Astrocyte (in vitro differentiated cells and primary cell): ENCODE measurements at regions not wholly inside any gene's neighbourhood (a gene's known extent, or its start where the extent isn't known, plus 50 kb on each side); places are given as distances from the start of the nearest gene placed in this dataset.

ENCODE experiments used
- DNase-seq: peaks from one replicate; pipeline ENCODE4 v3.0.0-alpha.2; 2010; ENCODE audit warnings: low read depth
- FAIRE-seq: peaks from 2 replicates; lab custom pipeline; 2011; peaks lifted over from hg19 to GRCh38; lab: Jason Lieb, UNC
- H2AFZ ChIP-seq: 2 replicates; pipeline ENCODE4 v1.6.0; 2012; ENCODE audit warnings: low read depth, low read length, inconsistent platforms
- H3K27ac ChIP-seq: 2 replicates; pipeline ENCODE4 v1.5.1; 2011; ENCODE audit warnings: low read depth, low read length, inconsistent platforms
- H3K27me3 ChIP-seq: 2 replicates; pipeline ENCODE4 v1.6.0; 2011; ENCODE audit warnings: low read length, inconsistent platforms; ENCODE audit not compliant: insufficient read depth
- H3K36me3 ChIP-seq: 2 replicates; pipeline ENCODE4 v1.5.1; 2011; ENCODE audit warnings: low read length, inconsistent platforms; ENCODE audit not compliant: insufficient read depth
- H3K4me1 ChIP-seq: 2 replicates; pipeline ENCODE4 v1.5.1; 2011; ENCODE audit warnings: low read length, inconsistent platforms; ENCODE audit not compliant: insufficient read depth
- H3K4me2 ChIP-seq: 2 replicates; pipeline ENCODE4 v1.6.0; 2012; ENCODE audit warnings: low read length, inconsistent platforms
- H3K4me3 ChIP-seq: 2 replicates; pipeline ENCODE4 v1.5.1; 2011; ENCODE audit warnings: low read depth, mild to moderate bottlenecking, low read length, inconsistent platforms; ENCODE audit not compliant: insufficient read depth
- H3K79me2 ChIP-seq: 2 replicates; pipeline ENCODE4 v1.6.0; 2012; ENCODE audit warnings: mild to moderate bottlenecking, low read length, inconsistent platforms; ENCODE audit not compliant: insufficient read depth
- H3K9ac ChIP-seq: 2 replicates; pipeline ENCODE4 v1.6.0; 2012; ENCODE audit warnings: mild to moderate bottlenecking, low read length, inconsistent platforms
- H3K9me3 ChIP-seq: 2 replicates; pipeline ENCODE4 v1.5.1; 2012; ENCODE audit warnings: low read depth, mild to moderate bottlenecking, low read length, inconsistent platforms; ENCODE audit not compliant: insufficient read depth
- H4K20me1 ChIP-seq: 2 replicates; pipeline ENCODE4 v1.6.0; 2012; ENCODE audit warnings: low read length, inconsistent platforms; ENCODE audit not compliant: insufficient read depth
- H3K27ac Mint-ChIP-seq: one replicate; pipeline ENCODE4 v1.8.0; 2021; ENCODE audit warnings: mild to moderate bottlenecking, mixed read lengths; ENCODE audit not compliant: unreplicated experiment
- H3K27me3 Mint-ChIP-seq: one replicate; pipeline ENCODE4 v1.8.0; 2021; ENCODE audit warnings: low read depth, mixed read lengths; ENCODE audit not compliant: unreplicated experiment
- H3K36me3 Mint-ChIP-seq: one replicate; pipeline ENCODE4 v1.8.0; 2021; ENCODE audit warnings: low read depth, mixed read lengths; ENCODE audit not compliant: unreplicated experiment
- H3K4me1 Mint-ChIP-seq: one replicate; pipeline ENCODE4 v1.8.0; 2021; ENCODE audit warnings: low read depth, mixed read lengths; ENCODE audit not compliant: unreplicated experiment
- H3K4me3 Mint-ChIP-seq: one replicate; pipeline ENCODE4 v1.8.0; 2021; ENCODE audit warnings: mild to moderate bottlenecking, moderate library complexity, mixed read lengths; ENCODE audit not compliant: unreplicated experiment
- H3K9me3 Mint-ChIP-seq: one replicate; pipeline ENCODE4 v1.8.0; 2021; ENCODE audit warnings: mild to moderate bottlenecking, mixed read lengths; ENCODE audit not compliant: unreplicated experiment
- EZH2 ChIP-seq: IDR thresholded peaks from 2 replicates; pipeline ENCODE4 v1.6.1; 2012; ENCODE audit warnings: mild to moderate bottlenecking, low read length, inconsistent platforms; ENCODE audit not compliant: insufficient read depth
- TF ChIP-seq, protein P1 (sequence below): IDR thresholded peaks from 2 replicates; pipeline ENCODE4 v1.5.1; 2011; ENCODE audit warnings: low read depth, mild to moderate bottlenecking, inconsistent platforms, low read length, moderate library complexity; ENCODE audit not compliant: insufficient read depth

DNA sequence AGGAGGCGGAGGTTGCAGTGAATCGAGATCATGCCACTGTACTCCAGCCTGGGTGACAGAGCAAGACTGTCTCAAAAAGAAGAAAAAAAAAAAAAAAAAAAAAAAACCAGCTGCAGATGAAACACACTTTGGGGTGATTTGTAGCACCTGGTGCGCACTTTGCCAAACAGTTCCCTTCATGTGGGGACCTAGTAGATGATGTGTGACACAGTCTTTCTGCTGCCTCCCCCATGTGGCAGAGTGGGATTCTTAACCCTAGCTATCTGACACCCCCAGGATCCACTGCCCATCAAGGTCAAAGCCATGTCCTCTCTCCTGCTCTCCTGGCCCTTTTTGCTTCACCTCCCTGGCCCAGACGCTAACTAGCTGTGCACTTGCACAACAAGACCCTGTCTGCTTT is 52.1 kb upstream of the PDZD8 start:
- Histone ChIP-seq H3K4me1 (no peaks in the 10 kb centered on the region), H3K36me3 (no peaks in the 10 kb centered on the region), H3K27ac (no peak overlapping the region), H3K27me3 (peaks cover 3% of the 10 kb centered on the region), H2AFZ (no peak overlapping the region), H3K4me3 (no peak overlapping the region), H3K9ac (no peak overlapping the region), H3K9me3 (no peaks in the 10 kb centered on the region), H4K20me1 (no peaks in the 10 kb centered on the region), H3K79me2 (no peaks in the 10 kb centered on the region), H3K4me2 (no peak overlapping the region)
- TF ChIP-seq EZH2, result no peak
- TF ChIP-seq, protein P1, sequence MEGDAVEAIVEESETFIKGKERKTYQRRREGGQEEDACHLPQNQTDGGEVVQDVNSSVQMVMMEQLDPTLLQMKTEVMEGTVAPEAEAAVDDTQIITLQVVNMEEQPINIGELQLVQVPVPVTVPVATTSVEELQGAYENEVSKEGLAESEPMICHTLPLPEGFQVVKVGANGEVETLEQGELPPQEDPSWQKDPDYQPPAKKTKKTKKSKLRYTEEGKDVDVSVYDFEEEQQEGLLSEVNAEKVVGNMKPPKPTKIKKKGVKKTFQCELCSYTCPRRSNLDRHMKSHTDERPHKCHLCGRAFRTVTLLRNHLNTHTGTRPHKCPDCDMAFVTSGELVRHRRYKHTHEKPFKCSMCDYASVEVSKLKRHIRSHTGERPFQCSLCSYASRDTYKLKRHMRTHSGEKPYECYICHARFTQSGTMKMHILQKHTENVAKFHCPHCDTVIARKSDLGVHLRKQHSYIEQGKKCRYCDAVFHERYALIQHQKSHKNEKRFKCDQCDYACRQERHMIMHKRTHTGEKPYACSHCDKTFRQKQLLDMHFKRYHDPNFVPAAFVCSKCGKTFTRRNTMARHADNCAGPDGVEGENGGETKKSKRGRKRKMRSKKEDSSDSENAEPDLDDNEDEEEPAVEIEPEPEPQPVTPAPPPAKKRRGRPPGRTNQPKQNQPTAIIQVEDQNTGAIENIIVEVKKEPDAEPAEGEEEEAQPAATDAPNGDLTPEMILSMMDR, result no peak
- Mint-ChIP-seq H3K4me1 (peaks cover 3% of the 10 kb centered on the region), H3K4me3 (no peak overlapping the region), H3K9me3 (no peaks in the 10 kb centered on the region), H3K27me3 (peaks cover 6% of the 10 kb centered on the region), H3K36me3 (no peaks in the 10 kb centered on the region), H3K27ac (no peak overlapping the region)
- FAIRE-seq (no peak), DNase-seq (no peak)

DNA sequence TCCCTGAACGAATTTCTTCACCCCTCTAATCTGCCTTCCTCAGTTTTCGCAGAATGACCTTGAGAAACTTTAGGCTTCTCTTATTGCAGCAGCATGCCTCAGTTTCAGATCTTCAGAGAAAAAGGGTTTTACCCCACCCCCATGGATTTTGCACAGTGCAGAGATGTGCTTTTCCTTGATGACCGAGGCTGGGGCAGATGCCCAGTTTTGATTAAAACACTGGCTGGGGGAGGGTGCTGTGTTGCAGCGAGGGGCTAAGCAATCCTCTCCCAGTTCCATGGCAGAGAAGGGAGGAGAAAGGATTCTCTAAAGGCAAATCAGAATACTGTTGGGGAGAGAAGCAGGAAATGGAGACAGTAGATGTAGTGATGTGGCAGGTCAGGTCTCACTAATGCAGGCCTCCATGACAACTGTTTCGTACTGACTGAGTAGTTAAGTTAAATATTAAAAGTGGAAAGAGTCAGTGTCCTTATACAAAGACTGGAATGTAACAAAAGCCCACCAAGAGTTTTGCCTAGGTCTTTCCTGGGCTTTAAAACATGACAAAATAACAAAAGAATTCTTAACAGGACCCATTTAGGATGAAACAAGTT is 50.8 kb upstream of the PDZD8 start:
- no peaks in the 10 kb centered on the region for H3K4me1 ChIP-seq
- no peak for TF ChIP-seq EZH2
- TF ChIP-seq, protein P1, result no peak
- peaks cover 1% of the 10 kb centered on the region for H3K9me3 Mint-ChIP-seq
- H3K36me3 Mint-ChIP-seq, result no peaks in the 10 kb centered on the region
- no peaks in the 10 kb centered on the region for H3K27me3 ChIP-seq
- FAIRE-seq (no peak), DNase-seq (no peak)
- no peaks in the 10 kb centered on the region for H4K20me1 ChIP-seq
- no peak overlapping the region for H3K4me3 Mint-ChIP-seq
- H3K4me2 ChIP-seq, result no peak overlapping the region
- H3K27ac ChIP-seq, result no peak overlapping the region
- H3K27me3 Mint-ChIP-seq, result peaks cover 11% of the 10 kb centered on the region
- H3K4me1 Mint-ChIP-seq, result peaks cover 3% of the 10 kb centered on the region
- no peak overlapping the region for H3K27ac Mint-ChIP-seq
- no peaks in the 10 kb centered on the region for H3K79me2 ChIP-seq
- H3K9ac ChIP-seq, result no peak overlapping the region
- no peak overlapping the region for H2AFZ ChIP-seq
- no peaks in the 10 kb centered on the region for H3K9me3 ChIP-seq
- no peak overlapping the region for H3K4me3 ChIP-seq
- no peaks in the 10 kb centered on the region for H3K36me3 ChIP-seq

DNA sequence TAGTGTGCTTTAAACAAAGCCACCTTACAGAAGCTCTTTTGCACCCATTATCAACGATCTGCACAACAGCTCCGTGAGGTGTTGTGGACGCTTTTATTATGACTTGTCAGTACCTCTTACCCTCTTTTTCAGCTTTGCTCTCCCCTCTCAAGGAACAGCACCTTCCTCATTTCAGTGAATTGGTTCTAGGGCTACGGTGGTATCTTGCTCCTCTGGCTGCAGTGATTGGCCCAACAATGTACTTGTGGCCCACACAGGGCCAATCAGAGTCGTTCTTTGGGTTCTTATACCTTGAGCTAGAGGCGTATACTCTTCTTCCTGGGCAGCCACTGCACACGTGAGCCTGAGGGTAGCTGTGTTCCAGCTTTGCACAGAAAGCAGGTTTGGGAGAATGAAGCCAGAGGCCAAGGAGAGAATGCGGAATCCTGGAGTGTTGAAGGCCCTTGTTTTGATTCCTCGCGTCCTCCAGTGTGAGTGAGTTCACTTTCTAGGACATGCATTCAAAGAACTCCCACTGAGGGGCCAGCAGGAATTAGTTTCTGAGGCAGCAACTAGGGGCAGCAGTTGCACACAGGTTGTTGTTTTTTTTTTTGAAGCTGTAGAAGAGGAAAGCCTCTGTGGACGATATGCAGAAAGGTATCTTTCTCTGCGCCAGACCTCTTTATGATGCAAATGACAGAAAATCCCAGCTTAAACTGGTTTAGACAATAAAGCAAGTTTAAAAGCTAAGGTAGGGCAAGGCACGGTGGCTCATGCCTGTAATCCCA is 49.8 kb upstream of the PDZD8 start:
- Mint-ChIP-seq H3K27me3 (peaks cover 11% of the 10 kb centered on the region), H3K27ac (no peak overlapping the region), H3K9me3 (peaks cover 1% of the 10 kb centered on the region), H3K4me3 (no peak overlapping the region), H3K4me1 (peaks cover 3% of the 10 kb centered on the region), H3K36me3 (no peaks in the 10 kb centered on the region)
- Histone ChIP-seq H4K20me1 (no peaks in the 10 kb centered on the region), H3K9me3 (no peaks in the 10 kb centered on the region), H3K4me3 (no peak overlapping the region), H3K9ac (no peak overlapping the region), H3K4me1 (no peaks in the 10 kb centered on the region), H2AFZ (no peak overlapping the region), H3K36me3 (no peaks in the 10 kb centered on the region), H3K79me2 (no peaks in the 10 kb centered on the region), H3K27ac (no peak overlapping the region), H3K4me2 (no peak overlapping the region), H3K27me3 (no peaks in the 10 kb centered on the region)
- no peak for TF ChIP-seq EZH2
- TF ChIP-seq, protein P1, result no peak
- DNase-seq (no peak), FAIRE-seq (no peak)
